ENCODE measurements at regions not wholly inside any gene's neighbourhood (a gene's known extent, or its start where the extent isn't known, plus 50 kb on each side); places are given as distances from the start of the nearest gene placed in this dataset.

DNA sequence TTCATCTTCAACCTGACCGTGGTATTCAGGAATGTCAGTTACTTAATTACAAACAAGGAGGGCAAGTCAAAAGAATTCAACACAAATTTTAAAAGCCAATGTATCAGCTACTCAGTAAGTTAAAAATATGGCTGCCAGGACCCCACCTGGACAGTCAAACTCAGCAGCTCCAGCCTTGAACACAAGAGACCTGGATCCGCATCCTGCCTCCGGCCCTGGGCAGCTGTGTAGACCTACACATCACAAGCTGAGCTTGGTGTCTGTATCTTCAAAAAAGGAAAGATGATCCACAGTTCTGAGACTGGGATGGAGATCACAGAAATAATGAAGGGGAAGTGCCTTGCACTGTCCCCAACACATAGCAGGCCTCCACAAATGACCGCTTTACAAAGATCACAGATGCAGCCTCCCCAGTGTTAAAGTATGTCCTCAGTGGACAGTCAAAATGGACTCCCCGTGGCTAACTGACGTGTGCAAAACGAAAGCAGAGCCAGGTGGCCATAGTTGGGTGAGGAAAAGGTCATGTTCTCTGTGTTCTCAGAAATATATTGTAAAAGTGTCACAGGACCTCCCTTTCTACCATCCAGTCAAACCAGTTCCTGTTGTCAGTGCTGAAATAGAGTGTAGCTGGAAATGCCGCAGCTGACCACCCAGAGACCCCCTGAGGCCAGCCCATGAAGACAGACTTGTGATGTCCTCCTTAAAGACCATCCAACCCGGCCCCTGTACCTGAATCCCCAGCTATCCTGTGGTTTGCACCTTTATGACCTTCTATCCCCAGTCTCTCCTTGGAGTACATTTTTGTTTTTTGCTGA lies 168.5 kb upstream of the NSMCE3 start:
- no peak overlapping the region for H3K4me3 ChIP-seq (ENCODE audit: control insufficient read depth, low read depth, low read length)
- TF ChIP-seq, protein P1, sequence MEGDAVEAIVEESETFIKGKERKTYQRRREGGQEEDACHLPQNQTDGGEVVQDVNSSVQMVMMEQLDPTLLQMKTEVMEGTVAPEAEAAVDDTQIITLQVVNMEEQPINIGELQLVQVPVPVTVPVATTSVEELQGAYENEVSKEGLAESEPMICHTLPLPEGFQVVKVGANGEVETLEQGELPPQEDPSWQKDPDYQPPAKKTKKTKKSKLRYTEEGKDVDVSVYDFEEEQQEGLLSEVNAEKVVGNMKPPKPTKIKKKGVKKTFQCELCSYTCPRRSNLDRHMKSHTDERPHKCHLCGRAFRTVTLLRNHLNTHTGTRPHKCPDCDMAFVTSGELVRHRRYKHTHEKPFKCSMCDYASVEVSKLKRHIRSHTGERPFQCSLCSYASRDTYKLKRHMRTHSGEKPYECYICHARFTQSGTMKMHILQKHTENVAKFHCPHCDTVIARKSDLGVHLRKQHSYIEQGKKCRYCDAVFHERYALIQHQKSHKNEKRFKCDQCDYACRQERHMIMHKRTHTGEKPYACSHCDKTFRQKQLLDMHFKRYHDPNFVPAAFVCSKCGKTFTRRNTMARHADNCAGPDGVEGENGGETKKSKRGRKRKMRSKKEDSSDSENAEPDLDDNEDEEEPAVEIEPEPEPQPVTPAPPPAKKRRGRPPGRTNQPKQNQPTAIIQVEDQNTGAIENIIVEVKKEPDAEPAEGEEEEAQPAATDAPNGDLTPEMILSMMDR (conservative IDR thresholded peaks at IDR 0.05; ENCODE audit: control insufficient read depth, insufficient read depth, low read depth, low read length): no peak
- DNase-seq (ENCODE audit: low read depth): no peak

DNA sequence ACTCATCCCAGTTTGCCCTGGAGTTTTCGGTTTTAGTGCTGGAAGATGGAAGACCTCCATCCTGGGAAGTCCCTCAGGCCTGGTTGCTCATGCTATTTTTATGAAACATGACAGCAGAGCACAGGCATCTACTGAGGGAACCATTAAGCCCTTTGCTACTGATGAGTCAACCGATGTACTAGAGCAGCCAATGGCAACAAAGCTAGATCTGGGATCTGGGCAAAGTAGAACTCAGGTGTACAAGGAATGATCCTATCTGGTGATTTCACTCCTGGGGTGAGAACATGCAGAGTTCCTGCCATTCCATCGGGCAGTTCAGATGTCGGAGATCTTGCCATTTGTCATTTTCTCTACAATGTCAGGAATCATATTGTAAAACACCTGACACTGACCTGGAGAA lies 166.2 kb upstream of the NSMCE3 start:
- DNase-seq (ENCODE audit: low read depth): no peak
- no peak overlapping the region for H3K4me3 ChIP-seq (ENCODE audit: control insufficient read depth, low read depth, low read length)
- TF ChIP-seq, protein P1 (conservative IDR thresholded peaks at IDR 0.05; ENCODE audit: control insufficient read depth, insufficient read depth, low read depth, low read length): no peak

DNA sequence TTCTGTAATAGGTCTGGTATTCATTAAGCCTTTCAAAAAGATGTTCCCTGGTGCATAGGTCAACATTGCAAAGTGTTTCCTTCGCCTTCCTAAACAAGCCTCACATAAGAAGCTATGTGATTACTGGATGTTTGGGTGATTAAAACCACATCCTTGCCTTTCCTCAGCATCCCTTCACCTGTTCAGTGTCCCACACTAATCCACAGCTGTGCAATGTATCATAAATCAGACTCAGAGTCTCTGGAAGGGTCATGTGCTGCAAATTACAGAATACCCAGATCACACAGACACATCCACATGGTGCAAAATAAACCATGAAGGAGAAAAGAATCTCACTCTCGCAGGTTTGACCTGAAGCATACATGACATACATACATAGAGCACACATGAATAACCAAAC lies 164.7 kb upstream of the NSMCE3 start:
- DNase-seq (ENCODE audit: low read depth): no peak
- no peak overlapping the region for H3K4me3 ChIP-seq (ENCODE audit: control insufficient read depth, low read depth, low read length)
- TF ChIP-seq, protein P1 (conservative IDR thresholded peaks at IDR 0.05; ENCODE audit: control insufficient read depth, insufficient read depth, low read depth, low read length): no peak

DNA sequence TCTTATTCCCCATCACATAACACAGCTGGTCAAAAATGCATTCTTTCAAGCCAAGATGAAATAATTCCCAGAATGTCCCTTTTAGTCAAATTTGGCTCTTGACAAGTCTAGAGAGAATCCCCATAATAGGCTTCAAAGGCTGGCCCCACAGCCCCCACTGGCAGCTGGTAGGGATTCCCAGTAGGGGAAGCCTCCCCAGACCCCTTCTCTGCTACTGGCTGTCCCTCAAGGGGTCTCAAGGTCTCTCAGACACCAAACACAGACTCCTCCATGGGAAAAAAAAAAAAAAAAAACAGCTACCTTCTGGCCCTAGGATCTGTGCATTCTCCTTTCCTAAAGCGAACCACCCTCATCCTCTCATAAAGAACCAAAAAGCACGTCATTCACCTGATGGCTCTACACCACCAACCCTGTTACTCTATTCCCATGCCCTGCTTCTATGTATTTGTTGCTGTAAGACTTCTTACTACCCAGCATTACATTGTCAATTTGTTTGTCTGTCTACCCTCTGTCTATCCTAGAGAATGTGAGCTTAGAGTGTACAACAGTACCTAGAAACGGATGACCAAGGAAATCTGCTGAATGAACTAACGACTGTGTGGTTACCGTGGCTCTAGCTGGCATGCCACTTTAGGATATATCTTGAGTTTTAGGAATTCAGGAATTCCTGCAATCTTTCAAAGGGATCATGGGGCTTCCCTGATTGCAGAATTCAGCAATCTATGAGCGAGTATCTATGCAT lies 164.1 kb upstream of the NSMCE3 start:
- H3K4me3 ChIP-seq (ENCODE audit: control insufficient read depth, low read depth, low read length): no peak overlapping the region

DNA sequence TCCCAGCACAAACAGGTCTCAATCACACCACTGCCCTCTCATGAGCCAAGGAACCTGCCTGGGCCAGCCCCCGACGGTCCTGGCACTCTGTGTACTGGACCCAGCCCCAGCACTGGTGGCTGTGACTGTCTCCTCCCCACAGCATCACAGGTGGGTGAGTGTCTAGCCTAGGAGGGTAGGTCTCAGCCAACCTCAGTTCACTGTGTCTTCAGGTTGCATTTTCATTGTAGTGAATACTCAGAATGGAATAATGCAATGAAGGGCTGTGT lies 163.4 kb upstream of the NSMCE3 start:
- H3K4me3 ChIP-seq (ENCODE audit: control insufficient read depth, low read depth, low read length): no peak overlapping the region
- TF ChIP-seq, protein P1 (conservative IDR thresholded peaks at IDR 0.05; ENCODE audit: control insufficient read depth, insufficient read depth, low read depth, low read length): no peak
- no peak for DNase-seq (ENCODE audit: low read depth)

More for the DNA sequence above, 164.1 kb upstream of the NSMCE3 start:
- TF ChIP-seq, protein P1 (conservative IDR thresholded peaks at IDR 0.05; ENCODE audit: control insufficient read depth, insufficient read depth, low read depth, low read length): no peak
- no peak for DNase-seq (ENCODE audit: low read depth)

DNA sequence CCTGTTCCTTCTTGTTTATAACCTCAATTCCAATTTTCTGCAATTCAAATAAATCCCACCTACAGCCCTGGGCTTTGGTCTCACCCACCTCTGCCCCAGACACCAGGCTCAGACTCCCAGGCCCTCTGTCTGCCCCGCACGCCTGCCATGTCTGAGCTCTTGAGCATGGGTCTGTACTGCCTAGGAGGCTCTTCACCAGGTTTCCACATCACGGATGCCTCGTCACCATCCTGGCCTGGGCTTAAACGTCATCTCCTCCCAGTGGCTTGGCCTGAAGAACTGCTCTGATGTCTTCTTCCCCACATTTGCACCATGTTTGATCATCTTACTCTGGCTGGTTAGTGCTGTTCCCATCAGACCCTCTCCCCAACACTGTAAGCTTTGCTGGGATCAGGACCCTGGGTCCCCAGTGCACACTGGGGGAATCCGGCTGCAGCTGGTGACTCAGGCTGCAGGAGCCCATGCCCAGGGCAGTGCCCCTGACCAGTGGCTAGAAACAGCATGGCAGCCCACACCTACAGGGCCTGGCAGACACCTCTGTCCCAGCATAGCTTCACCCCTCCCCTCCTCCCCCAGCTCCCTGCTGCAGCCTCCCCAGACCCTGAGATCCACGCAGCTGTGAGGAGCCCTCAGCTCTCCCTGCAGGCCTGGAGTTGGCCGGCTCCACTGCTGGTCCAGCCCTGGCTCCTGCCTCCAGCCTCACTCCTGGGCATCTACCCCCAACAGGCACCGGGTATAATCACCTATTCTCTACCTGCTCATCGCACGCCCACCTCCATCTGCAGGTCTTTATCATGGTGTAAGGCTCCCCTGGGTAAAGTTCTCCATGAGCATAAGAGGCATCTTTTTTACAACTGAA lies 162.8 kb upstream of the NSMCE3 start:
- no peak for DNase-seq (ENCODE audit: low read depth)
- TF ChIP-seq, protein P1 (conservative IDR thresholded peaks at IDR 0.05; ENCODE audit: control insufficient read depth, insufficient read depth, low read depth, low read length): no peak
- no peak overlapping the region for H3K4me3 ChIP-seq (ENCODE audit: control insufficient read depth, low read depth, low read length)

All from fibroblast of mammary gland (primary cell).